Ascending aorta (tissue), 2 donors: ENCODE measurements at regions not wholly inside any gene's neighbourhood (a gene's known extent, or its start where the extent isn't known, plus 50 kb on each side); places are given as distances from the start of the nearest gene placed in this dataset.
"Not testable (repeated sequence)": the region's sequence is repeated elsewhere in the genome, so short reads cannot be mapped to it uniquely, and the experiment has no call there.

ENCODE experiments used
- DNase-seq, 2 donors: peaks; one replicate each; pipeline ENCODE4 v3.0.0-alpha.2; 2019; ENCODE audit warnings: low spot score in 2 of 2
- H3K27ac ChIP-seq, 2 donors: fragments of 200-600 bp; sonication (generic); one replicate each; pipeline ENCODE4 v1.5.1; 2016 to 2017; ENCODE audit warnings: mild to moderate bottlenecking in 1 of 2
- H3K27me3 ChIP-seq: fragments of 200-600 bp; sonication (generic); one replicate; pipeline ENCODE4 v1.5.1; 2017
- H3K36me3 ChIP-seq, 2 donors: fragments of 200-600 bp; sonication (generic); one replicate each; pipeline ENCODE4 v1.5.1; 2016
- H3K4me1 ChIP-seq, 2 donors: fragments of 200-600 bp; sonication (generic); one replicate each; pipeline ENCODE4 v1.5.1; 2016 to 2017; ENCODE audit warnings: mild to moderate bottlenecking in 1 of 2
- H3K4me3 ChIP-seq, 2 donors: fragments of 200-600 bp; sonication (generic); one replicate each; pipeline ENCODE4 v1.5.1; 2016 to 2017; ENCODE audit warnings: mild to moderate bottlenecking in 1 of 2
- H3K9me3 ChIP-seq, 2 donors: fragments of 200-600 bp; sonication (generic); one replicate each; pipeline ENCODE4 v1.5.1; 2016
- CTCF ChIP-seq, 3 experiments: fragments of 200-600 bp in 2 of 3; fragments of 450-650 bp in 1 of 3; sonication (generic) in 2 of 3; IDR thresholded peaks; one replicate each; pipeline ENCODE4 v1.5.1; 2016 to 2019; ENCODE audit warnings: antibody characterized with exemption in 3 of 3, mild to moderate bottlenecking in 1 of 3, moderate library complexity in 1 of 3
- intact Hi-C: fragments of 100-400 bp; cut with DNase I; formaldehyde crosslinking; loops from one replicate; pipeline ENCODE4 v1.15.1; 2023

DNA sequence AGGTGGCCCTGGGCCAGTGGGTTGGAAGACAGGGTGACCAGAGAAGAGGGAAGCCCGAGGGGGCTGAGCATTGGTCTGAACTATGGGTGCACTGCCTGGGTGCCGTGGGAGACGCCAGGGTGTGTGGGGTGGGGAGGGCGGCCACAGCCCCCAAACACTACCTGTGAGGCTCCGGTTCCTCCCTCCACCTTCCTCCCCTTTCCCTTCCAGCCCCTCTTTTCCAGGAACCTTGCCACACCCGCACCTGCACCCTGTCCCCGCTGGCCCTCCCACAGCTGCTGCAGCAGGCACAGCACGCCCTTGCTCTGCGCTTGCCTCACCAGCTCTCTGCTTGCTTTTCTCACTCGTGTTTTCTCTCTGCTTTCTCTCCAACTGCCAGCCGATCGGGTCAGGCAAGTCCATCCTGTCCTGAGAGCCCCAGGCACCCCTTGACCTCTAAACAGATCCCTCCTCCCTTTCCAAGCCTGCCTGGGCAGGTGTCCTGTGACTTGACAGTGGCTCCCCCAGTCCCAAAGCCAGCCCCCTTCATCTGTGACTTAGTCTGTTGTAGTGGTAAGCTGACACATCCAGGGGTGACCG, 193.7 kb downstream of the MSX2 start:
- Histone ChIP-seq H3K4me3 (no peak overlapping the region), H3K4me1 (no peaks in the 10 kb centered on the region), H3K27ac (no peak overlapping the region), H3K36me3 (no peaks in the 10 kb centered on the region), H3K9me3 (no peaks in the 10 kb centered on the region), H3K27me3 (no peaks in the 10 kb centered on the region)
- intact Hi-C loops = no loop called here
- TF ChIP-seq CTCF (IDR thresholded peaks at IDR 0.05) = no peak
- DNase-seq = no peak

DNA sequence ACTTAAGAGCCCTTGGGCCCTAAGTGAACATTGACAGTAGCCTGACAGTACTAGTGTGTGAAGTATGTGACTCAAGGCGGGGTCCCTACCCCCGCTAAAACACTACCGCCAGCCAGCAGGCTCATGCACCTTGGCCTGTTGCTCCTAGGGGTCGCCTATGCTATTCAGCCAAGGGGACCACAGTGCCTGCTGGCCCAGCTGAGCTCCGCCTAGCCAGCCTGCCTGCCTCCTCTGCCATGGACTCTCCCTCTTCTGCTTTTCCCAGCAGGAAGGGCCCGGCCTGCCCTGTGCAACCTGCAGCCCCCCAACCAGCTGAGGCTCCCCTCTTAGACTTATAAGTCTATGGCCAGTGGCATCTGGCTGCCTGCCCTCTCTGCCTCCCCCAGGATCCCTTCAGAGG, 193.1 kb downstream of the MSX2 start:
- intact Hi-C loops, H3K4me1 ChIP-seq, H3K36me3 ChIP-seq, DNase-seq, H3K9me3 ChIP-seq, H3K27ac ChIP-seq, H3K27me3 ChIP-seq, H3K4me3 ChIP-seq: not testable (repeated sequence)

DNA sequence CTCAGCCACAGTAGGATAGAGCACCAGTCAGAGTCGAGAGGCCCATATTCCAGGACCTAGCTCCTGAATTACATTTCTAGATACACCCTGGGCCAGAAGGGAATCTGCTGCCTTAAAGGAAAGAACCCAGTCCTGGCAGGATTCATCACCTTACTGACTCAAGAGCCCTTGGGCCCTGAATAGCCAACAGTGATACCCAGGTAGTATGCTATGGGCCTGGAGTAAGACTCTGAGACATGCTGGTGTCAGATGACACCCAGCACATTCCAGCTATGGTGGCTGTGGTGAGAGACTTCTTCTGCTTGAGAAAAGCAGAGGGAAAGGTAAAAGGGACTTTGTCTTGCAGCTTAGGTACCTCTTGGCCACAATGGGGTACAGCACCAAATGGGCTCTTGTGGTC, 192.5 kb downstream of the MSX2 start:
- intact Hi-C loops, H3K9me3 ChIP-seq, H3K4me1 ChIP-seq, H3K4me3 ChIP-seq, DNase-seq, H3K27ac ChIP-seq, H3K36me3 ChIP-seq, H3K27me3 ChIP-seq: not testable (repeated sequence)

- no peak for TF ChIP-seq CTCF (IDR thresholded peaks at IDR 0.05)
- Histone ChIP-seq H3K27me3 (no peaks in the 10 kb centered on the region), H3K27ac (no peak overlapping the region), H3K36me3 (no peaks in the 10 kb centered on the region), H3K4me3 (no peak overlapping the region), H3K9me3 (no peaks in the 10 kb centered on the region), H3K4me1 (no peaks in the 10 kb centered on the region)
- DNase-seq = no peak
- intact Hi-C loops = no loop called here
Observed at GRCh38 chr5:174916227-174916626, 191.8 kb downstream of the MSX2 start.

- Histone ChIP-seq H3K4me3 (no peak overlapping the region), H3K27me3 (no peaks in the 10 kb centered on the region), H3K27ac (no peak overlapping the region), H3K9me3 (peaks cover 0 to 2% of the 10 kb centered on the region in 2 donors), H3K4me1 (no peaks in the 10 kb centered on the region), H3K36me3 (no peaks in the 10 kb centered on the region)
- intact Hi-C loops = loop anchor here (2.0 kb wide), 1 partner anchor 26 kb away; no protein-coding TSS in a partner anchor
- TF ChIP-seq CTCF (IDR thresholded peaks at IDR 0.05) = no peak
- no peak for DNase-seq
Observed at GRCh38 chr5:174911118-174911517, 186.7 kb downstream of the MSX2 start.

DNA sequence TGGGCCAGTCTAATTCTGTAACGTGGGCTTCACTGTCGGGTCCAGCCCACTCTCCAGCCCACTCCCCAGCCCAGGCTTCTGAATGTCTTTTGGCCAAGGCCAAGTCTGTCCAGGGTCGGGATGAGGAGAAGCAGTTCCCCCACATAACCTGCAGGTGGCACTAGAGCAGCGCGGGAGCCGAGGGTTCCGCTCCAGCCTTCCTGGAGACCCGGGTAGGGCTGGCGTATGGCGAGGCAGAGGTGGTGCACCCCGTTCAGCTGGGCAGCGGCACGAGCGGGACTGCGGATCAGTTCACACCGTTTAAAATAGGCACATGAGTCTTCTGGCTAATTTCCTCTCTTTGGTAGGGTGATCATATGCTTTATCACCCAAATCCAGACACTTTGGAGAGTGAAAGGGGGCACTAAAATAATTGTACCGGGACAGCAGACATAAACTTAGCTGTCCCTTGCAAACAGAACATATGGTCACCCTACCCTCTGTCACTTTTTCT, 185.9 kb downstream of the MSX2 start:
- peak overlapping the region in 1 of 2 donors; percentile 22 for H3K4me3 ChIP-seq

More for the DNA sequence above, 185.9 kb downstream of the MSX2 start:
- Histone ChIP-seq H3K4me1 (no peaks in the 10 kb centered on the region), H3K27ac (no peak overlapping the region), H3K36me3 (no peaks in the 10 kb centered on the region), H3K27me3 (no peaks in the 10 kb centered on the region), H3K9me3 (peaks cover 0 to 3% of the 10 kb centered on the region in 2 donors)
- DNase-seq = peak in 1 of 2 donors; percentile 71
- intact Hi-C loops = loop anchor here (2.0 kb wide), 1 partner anchor 27 kb away; no protein-coding TSS in a partner anchor
- TF ChIP-seq CTCF (IDR thresholded peaks at IDR 0.05) = peak; percentile 40 to 89 (median 89)
